ENCODE measurements at regions not wholly inside any gene's neighbourhood (a gene's known extent, or its start where the extent isn't known, plus 50 kb on each side); places are given as distances from the start of the nearest gene placed in this dataset.

DNA sequence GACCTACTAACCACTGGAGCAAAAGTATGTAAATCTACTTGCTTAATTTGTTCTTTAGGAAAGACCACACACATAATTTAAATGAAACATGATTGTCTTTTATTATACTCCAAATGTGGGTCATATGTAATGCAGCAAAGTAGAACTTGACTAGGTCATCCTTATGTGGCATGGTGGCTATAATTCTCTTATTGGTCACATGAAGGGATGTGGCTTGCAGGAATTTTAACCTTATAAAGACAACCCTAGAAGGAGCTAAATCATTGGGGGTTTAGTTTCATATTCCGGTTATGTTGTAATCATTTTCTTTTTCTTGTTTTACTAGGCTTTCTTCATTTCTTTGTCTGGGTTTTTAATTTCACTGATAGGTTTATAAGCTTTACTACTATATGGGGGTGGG, 93.9 kb downstream of the SEPTIN7 start:
- H3K4me3 ChIP-seq (ENCODE audit: insufficient read depth, low read depth, low read length): no peak overlapping the region
- no peak overlapping the region for H2BK120ac ChIP-seq (ENCODE audit: low read depth, low read length)
- no peak overlapping the region for H2AK5ac ChIP-seq (ENCODE audit: low read depth, low read length)
- no peak overlapping the region for H3K23ac ChIP-seq (ENCODE audit: low read depth, low read length)
- no peak overlapping the region for H4K8ac ChIP-seq (ENCODE audit: low read depth in 2 of 2, low read length in 2 of 2)
- no peak overlapping the region for H2AFZ ChIP-seq (replicated peaks; ENCODE audit: low read length, poor library complexity)
- H3K18ac ChIP-seq (ENCODE audit: low read depth, low read length): no peak overlapping the region
- no CpG with 5 or more reads among the region's 1 CpG for WGBS, 2 experiments (ENCODE audit: extremely low coverage in 2 of 2, insufficient read length in 1 of 2)
- no peak overlapping the region for H3K27ac ChIP-seq (ENCODE audit: insufficient read depth, low read length)
- DNase-seq: no peak
- H3K4me1 ChIP-seq (ENCODE audit: control insufficient read depth, insufficient read depth, low read length): no peaks in the 10 kb centered on the region
- ChIA-PET CTCF (no interaction called here), POLR2A (ENCODE audit: unreplicated experiment) (no interaction called here)
- no peak overlapping the region for H4K91ac ChIP-seq (ENCODE audit: insufficient read depth, low read depth, low read length)
- no peak overlapping the region for H3K56ac ChIP-seq (ENCODE audit: extremely low read depth, insufficient read depth, low read length)
- H3K9ac ChIP-seq (ENCODE audit: low read depth, low read length): no peak overlapping the region
- H3K9me3 ChIP-seq (ENCODE audit: control insufficient read depth, insufficient read depth, low read length): no peaks in the 10 kb centered on the region
- TF ChIP-seq CEBPB (IDR thresholded peaks at IDR 0.05; ENCODE audit: low read depth, low read length) (no peak), RCOR1 (IDR thresholded peaks at IDR 0.05; ENCODE audit: insufficient replicate concordance, low read length) (no peak), RFX5 (IDR thresholded peaks at IDR 0.05; ENCODE audit: low read depth, low read length) (no peak)
- peaks cover 12% of the 10 kb centered on the region for H3K36me3 ChIP-seq (ENCODE audit: control insufficient read depth, insufficient read depth, low read length)
- H3K4me2 ChIP-seq (ENCODE audit: low read depth, low read length): no peak overlapping the region
- no peak overlapping the region for H2BK20ac ChIP-seq (ENCODE audit: low read depth, low read length)
- H3K14ac ChIP-seq (replicated peaks; ENCODE audit: low read depth, low read length): no peak overlapping the region
- H2BK5ac ChIP-seq (ENCODE audit: low read depth, low read length, poor library complexity, severe bottlenecking): no peak overlapping the region
- H2AK9ac ChIP-seq (replicated peaks; ENCODE audit: low read depth, low read length, poor library complexity): no peak overlapping the region
- H2BK15ac ChIP-seq (ENCODE audit: low read depth, low read length): no peak overlapping the region
- intact Hi-C loops (cut with micrococcal nuclease) (loop anchor here (5.0 kb wide), 1 partner anchor 37 kb away; no protein-coding TSS in a partner anchor), in situ Hi-C loops (cut with MboI; ENCODE audit: low sequenced_read_pairs) (no loop called here), dilution Hi-C loops (cut with HindIII; ENCODE audit: low sequenced_read_pairs, unreplicated experiment) (no loop called here)
- no peak overlapping the region for H3K4ac ChIP-seq (ENCODE audit: low read depth, low read length)
- no peak for ATAC-seq (ENCODE audit: low read depth)
- no peak overlapping the region for H4K5ac ChIP-seq (ENCODE audit: low read depth, low read length)
- H3K9me1 ChIP-seq (ENCODE audit: insufficient read depth, low read length): no peaks in the 10 kb centered on the region
- H3K27me3 ChIP-seq (ENCODE audit: control insufficient read depth, insufficient read depth, low read length): no peaks in the 10 kb centered on the region
- peaks cover 8 to 27% of the 10 kb centered on the region in 2 experiments; a peak in 3 of 4 replicates for H3K79me1 ChIP-seq (ENCODE audit: low read depth in 1 of 2, low read length in 2 of 2)
- no peaks in the 10 kb centered on the region for H4K20me1 ChIP-seq (ENCODE audit: insufficient read depth, low read length)
- no TSS peak for BruUV-seq (replicated peaks)
